Fibroblast of skin of right biceps (primary cell): ENCODE measurements at regions not wholly inside any gene's neighbourhood (a gene's known extent, or its start where the extent isn't known, plus 50 kb on each side); places are given as distances from the start of the nearest gene placed in this dataset.

ENCODE experiments used
- DNase-seq: peaks from one replicate; pipeline ENCODE4 v3.0.0-alpha.2; 2013

- DNase-seq, result peak; percentile 29
These were observed 274.8 kb downstream of the LRFN2 start for GRCh38 chr6:40312213-40313015.

- peak; percentile 52 for DNase-seq
These were observed 278.4 kb downstream of the LRFN2 start for GRCh38 chr6:40308533-40309306.

GRCh38 chr6:40307712-40308111 is 279.5 kb downstream of the LRFN2 start:
- no peak for DNase-seq

GRCh38 chr6:40302856-40303454 is 284.2 kb downstream of the LRFN2 start:
- DNase-seq, result no peak

GRCh38 chr6:40299681-40300080 is 287.5 kb downstream of the LRFN2 start:
- no peak for DNase-seq

GRCh38 chr6:40298207-40298606 is 289.0 kb downstream of the LRFN2 start:
- no peak for DNase-seq

- DNase-seq, result peak; percentile 25
These were observed 291.8 kb downstream of the LRFN2 start for GRCh38 chr6:40295251-40295950.

GRCh38 chr6:40293460-40294185 is 293.5 kb downstream of the LRFN2 start:
- DNase-seq, result no peak

- DNase-seq, result no peak
These were observed 294.1 kb downstream of the LRFN2 start for GRCh38 chr6:40293060-40293459.

GRCh38 chr6:40290816-40291215 is 296.3 kb downstream of the LRFN2 start:
- DNase-seq, result no peak

- DNase-seq, result no peak
These were observed 298.2 kb downstream of the LRFN2 start for GRCh38 chr6:40288919-40289318.

- DNase-seq, result no peak
These were observed 299.8 kb downstream of the LRFN2 start for GRCh38 chr6:40287296-40287850.

GRCh38 chr6:40286721-40287120 is 300.4 kb downstream of the LRFN2 start:
- DNase-seq, result no peak

- no peak for DNase-seq
These were observed 301.2 kb downstream of the LRFN2 start for GRCh38 chr6:40285996-40286395.

GRCh38 chr6:40285535-40285934 is 301.6 kb downstream of the LRFN2 start:
- DNase-seq, result no peak

- DNase-seq, result no peak
These were observed 304.2 kb downstream of the LRFN2 start for GRCh38 chr6:40282986-40283385.

GRCh38 chr6:40281402-40281801 is 305.8 kb downstream of the LRFN2 start:
- no peak for DNase-seq

- no peak for DNase-seq
These were observed 306.9 kb downstream of the LRFN2 start for GRCh38 chr6:40280231-40280630.

- DNase-seq, result no peak
These were observed 311.0 kb downstream of the LRFN2 start for GRCh38 chr6:40276141-40276540.

- DNase-seq, result no peak
These were observed 313.1 kb downstream of the LRFN2 start for GRCh38 chr6:40274058-40274457.

- no peak for DNase-seq
These were observed 318.6 kb downstream of the LRFN2 start for GRCh38 chr6:40268614-40269013.

- no peak for DNase-seq
These were observed 319.0 kb downstream of the LRFN2 start for GRCh38 chr6:40268166-40268565.
